ENCODE measurements at regions not wholly inside any gene's neighbourhood (a gene's known extent, or its start where the extent isn't known, plus 50 kb on each side); places are given as distances from the start of the nearest gene placed in this dataset.

- TF ChIP-seq CTCF (IDR thresholded peaks at IDR 0.05) (no peak), POLR2A (IDR thresholded peaks at IDR 0.05) (no peak), POLR2AphosphoS5 (IDR thresholded peaks at IDR 0.05) (no peak)
Observed at GRCh38 chr20:40787941-40788340, 98.9 kb upstream of the MAFB start.

Measured in breast epithelium (tissue), 3 donors.